OCI-LY1 (cell line): ENCODE measurements at regions not wholly inside any gene's neighbourhood (a gene's known extent, or its start where the extent isn't known, plus 50 kb on each side); places are given as distances from the start of the nearest gene placed in this dataset.

Source experiments
- CTCF ChIP-seq: fragments of 200-600 bp; sonication (generic), shearing (Covaris generic); IDR thresholded peaks from 2 replicates; pipeline ENCODE4 v1.5.1; 2017; ENCODE audit warnings: mild to moderate bottlenecking, antibody characterized with exemption, low read length, moderate library complexity, mixed read lengths
- EZH2 ChIP-seq: fragments of 200-600 bp; sonication (generic), shearing (Covaris generic); IDR thresholded peaks from 2 replicates; pipeline ENCODE4 v1.8.0; 2017; ENCODE audit warnings: borderline replicate concordance, mixed run types, mild to moderate bottlenecking, antibody characterized with exemption, low read length, moderate library complexity, mixed read lengths

- TF ChIP-seq CTCF (no peak), EZH2 (no peak)
Measured at GRCh38 chr4:60404027-60404426, 796.1 kb upstream of the ADGRL3 start.
